GM23338 (cell line): ENCODE measurements at regions not wholly inside any gene's neighbourhood (a gene's known extent, or its start where the extent isn't known, plus 50 kb on each side); places are given as distances from the start of the nearest gene placed in this dataset.
"Not testable (repeated sequence)": the region's sequence is repeated elsewhere in the genome, so short reads cannot be mapped to it uniquely, and the experiment has no call there.

ENCODE experiments used
- ATAC-seq: fragments of 200-7000 bp; cut with Tn5 transposase; 3 replicates; pipeline ENCODE4 v1.9.1; 2020
- DNase-seq: peaks from one replicate; pipeline ENCODE4 v3.0.0-alpha.2; 2015; ENCODE audit warnings: low spot score
- H2AFZ ChIP-seq: fragments of 200-600 bp; sonication (generic); 2 replicates; pipeline ENCODE4 v1.8.0; 2016; ENCODE audit warnings: antibody characterized with exemption, mild to moderate bottlenecking, moderate library complexity
- H3F3A ChIP-seq: fragments of 200-600 bp; sonication (generic); replicated peaks from 2 replicates; pipeline ENCODE4 v1.8.0; 2017; ENCODE audit warnings: antibody characterized with exemption, mixed run types, low read depth
- H3K27ac ChIP-seq: fragments of 200-600 bp; sonication (generic); 2 replicates; pipeline ENCODE4 v1.6.1; 2016; ENCODE audit warnings: low read depth
- H3K27me3 ChIP-seq: fragments of 200-600 bp; sonication (generic); 2 replicates; pipeline ENCODE4 v1.8.0; 2016; ENCODE audit warnings: mild to moderate bottlenecking, mixed run types, moderate library complexity; ENCODE audit not compliant: insufficient read depth
- H3K36me3 ChIP-seq: fragments of 200-600 bp; sonication (generic); 2 replicates; pipeline ENCODE4 v1.8.0; 2016; ENCODE audit warnings: mild to moderate bottlenecking; ENCODE audit not compliant: insufficient read depth
- H3K4me1 ChIP-seq: fragments of 200-600 bp; sonication (generic); 2 replicates; pipeline ENCODE4 v1.8.0; 2016; ENCODE audit warnings: mild to moderate bottlenecking, moderate library complexity; ENCODE audit not compliant: insufficient read depth
- H3K4me2 ChIP-seq: fragments of 200-600 bp; sonication (generic); 2 replicates; pipeline ENCODE4 v1.7.1; 2017; ENCODE audit warnings: mixed run types
- H3K4me3 ChIP-seq: fragments of 200-600 bp; sonication (generic); 2 replicates; pipeline ENCODE4 v1.6.1; 2016; ENCODE audit warnings: mixed run types
- H3K79me2 ChIP-seq: fragments of 200-600 bp; sonication (generic); replicated peaks from 2 replicates; pipeline ENCODE4 v1.8.0; 2017; ENCODE audit warnings: mild to moderate bottlenecking; ENCODE audit not compliant: insufficient read depth
- H3K9me2 ChIP-seq: fragments of 200-600 bp; sonication (generic); 2 replicates; pipeline ENCODE4 v1.8.0; 2017; ENCODE audit not compliant: insufficient read depth
- H4K20me1 ChIP-seq: fragments of 200-600 bp; sonication (generic); replicated peaks from 2 replicates; pipeline ENCODE4 v1.8.0; 2017; ENCODE audit warnings: mild to moderate bottlenecking; ENCODE audit not compliant: insufficient read depth
- H3K27ac Mint-ChIP-seq: 2 replicates; pipeline ENCODE4 v1.8.0; 2020; ENCODE audit warnings: inconsistent platforms, mild to moderate bottlenecking, moderate library complexity, mixed read lengths
- H3K27me3 Mint-ChIP-seq: 3 replicates; pipeline ENCODE4 v1.8.0; 2022; ENCODE audit warnings: low read depth, mild to moderate bottlenecking, moderate library complexity, mixed read lengths, inconsistent platforms; ENCODE audit not compliant: insufficient read depth, poor library complexity
- H3K36me3 Mint-ChIP-seq: 3 replicates; pipeline ENCODE4 v1.8.0; 2021; ENCODE audit warnings: low read depth, mild to moderate bottlenecking, inconsistent platforms, moderate library complexity, mixed read lengths
- H3K4me1 Mint-ChIP-seq: 3 replicates; pipeline ENCODE4 v1.8.0; 2020; ENCODE audit warnings: mild to moderate bottlenecking, inconsistent platforms, mixed read lengths
- H3K4me3 Mint-ChIP-seq: 3 replicates; pipeline ENCODE4 v1.8.0; 2021; ENCODE audit warnings: moderate library complexity, mild to moderate bottlenecking, inconsistent platforms, mixed read lengths
- H3K9me3 Mint-ChIP-seq: 3 replicates; pipeline ENCODE4 v1.8.0; 2020; ENCODE audit warnings: moderate library complexity, mild to moderate bottlenecking, inconsistent platforms, mixed read lengths
- EZH2phosphoT487 ChIP-seq: fragments of 200-600 bp; sonication (generic); IDR thresholded peaks from one replicate; pipeline ENCODE4 v1.8.1; 2018; ENCODE audit warnings: antibody characterized with exemption; ENCODE audit not compliant: unreplicated experiment
- JUNB ChIP-seq: IDR thresholded peaks from one replicate; pipeline ENCODE4 v1.6.1; 2016; ENCODE audit warnings: antibody characterized with exemption; ENCODE audit not compliant: unreplicated experiment
- POLR2AphosphoS5 ChIP-seq: IDR thresholded peaks from 2 replicates; pipeline ENCODE4 v1.6.1; 2016; ENCODE audit warnings: antibody characterized with exemption, low read depth
- STAT1 ChIP-seq: IDR thresholded peaks from one replicate; pipeline ENCODE4 v1.6.1; 2016; ENCODE audit warnings: antibody characterized with exemption; ENCODE audit not compliant: unreplicated experiment
- ZNF114 ChIP-seq: fragments of 250-450 bp; sonication (Bioruptor Pico); IDR thresholded peaks from 2 replicates; pipeline ENCODE4 v1.5.0; 2020; ENCODE audit warnings: mild to moderate bottlenecking, moderate library complexity
- ZNF331 ChIP-seq: fragments of 250-450 bp; sonication (Bioruptor Pico); IDR thresholded peaks from 2 replicates; pipeline ENCODE4 v1.5.0; 2020; ENCODE audit warnings: low read depth, mild to moderate bottlenecking, moderate library complexity
- TF ChIP-seq, protein P1 (sequence below), 2 experiments: fragments of 200-600 bp in 1 of 2; sonication (generic) in 1 of 2; conservative IDR thresholded peaks; 2 replicates each; pipeline versions ENCODE4 v1.5.1 to v1.6.1; 2016 to 2017; ENCODE audit warnings: antibody characterized with exemption in 2 of 2, low read depth in 2 of 2, mild to moderate bottlenecking in 2 of 2, moderate library complexity in 1 of 2
- TF ChIP-seq, protein P2 (sequence below): IDR thresholded peaks from 2 replicates; pipeline ENCODE4 v1.6.1; 2016; ENCODE audit warnings: antibody characterized with exemption

DNA sequence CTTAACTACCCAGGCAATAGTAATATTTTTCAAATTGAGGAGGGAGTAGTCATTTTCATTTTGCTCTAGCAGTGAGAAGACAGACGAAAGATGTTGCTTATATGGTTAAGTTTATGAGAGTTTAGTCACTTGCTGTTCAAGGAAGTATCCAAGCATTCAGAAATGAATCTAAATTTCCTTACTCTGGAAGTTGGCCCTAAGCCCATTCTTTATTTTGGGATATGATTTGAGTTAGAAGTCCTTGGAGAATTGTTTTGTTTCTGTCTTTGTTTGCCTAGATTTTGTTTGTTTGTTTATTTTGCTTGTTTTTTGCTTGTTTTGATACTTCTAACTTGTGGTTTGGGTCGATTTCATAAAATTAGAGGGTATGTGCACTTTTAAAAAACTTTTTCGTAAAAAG, 146.4 kb upstream of the FGF10 start (continued):
- TF ChIP-seq ZNF114 (CRISPR knock-in tag) (no peak), ZNF331 (CRISPR knock-in tag) (no peak), EZH2phosphoT487 (no peak), JUNB (no peak), STAT1 (no peak)
- TF ChIP-seq, protein P1, sequence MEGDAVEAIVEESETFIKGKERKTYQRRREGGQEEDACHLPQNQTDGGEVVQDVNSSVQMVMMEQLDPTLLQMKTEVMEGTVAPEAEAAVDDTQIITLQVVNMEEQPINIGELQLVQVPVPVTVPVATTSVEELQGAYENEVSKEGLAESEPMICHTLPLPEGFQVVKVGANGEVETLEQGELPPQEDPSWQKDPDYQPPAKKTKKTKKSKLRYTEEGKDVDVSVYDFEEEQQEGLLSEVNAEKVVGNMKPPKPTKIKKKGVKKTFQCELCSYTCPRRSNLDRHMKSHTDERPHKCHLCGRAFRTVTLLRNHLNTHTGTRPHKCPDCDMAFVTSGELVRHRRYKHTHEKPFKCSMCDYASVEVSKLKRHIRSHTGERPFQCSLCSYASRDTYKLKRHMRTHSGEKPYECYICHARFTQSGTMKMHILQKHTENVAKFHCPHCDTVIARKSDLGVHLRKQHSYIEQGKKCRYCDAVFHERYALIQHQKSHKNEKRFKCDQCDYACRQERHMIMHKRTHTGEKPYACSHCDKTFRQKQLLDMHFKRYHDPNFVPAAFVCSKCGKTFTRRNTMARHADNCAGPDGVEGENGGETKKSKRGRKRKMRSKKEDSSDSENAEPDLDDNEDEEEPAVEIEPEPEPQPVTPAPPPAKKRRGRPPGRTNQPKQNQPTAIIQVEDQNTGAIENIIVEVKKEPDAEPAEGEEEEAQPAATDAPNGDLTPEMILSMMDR (conservative IDR thresholded peaks at IDR 0.05; ENCODE audit: low read depth in 2 of 2) = no peak
- TF ChIP-seq, protein P2, sequence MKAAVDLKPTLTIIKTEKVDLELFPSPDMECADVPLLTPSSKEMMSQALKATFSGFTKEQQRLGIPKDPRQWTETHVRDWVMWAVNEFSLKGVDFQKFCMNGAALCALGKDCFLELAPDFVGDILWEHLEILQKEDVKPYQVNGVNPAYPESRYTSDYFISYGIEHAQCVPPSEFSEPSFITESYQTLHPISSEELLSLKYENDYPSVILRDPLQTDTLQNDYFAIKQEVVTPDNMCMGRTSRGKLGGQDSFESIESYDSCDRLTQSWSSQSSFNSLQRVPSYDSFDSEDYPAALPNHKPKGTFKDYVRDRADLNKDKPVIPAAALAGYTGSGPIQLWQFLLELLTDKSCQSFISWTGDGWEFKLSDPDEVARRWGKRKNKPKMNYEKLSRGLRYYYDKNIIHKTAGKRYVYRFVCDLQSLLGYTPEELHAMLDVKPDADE = no peak

DNA sequence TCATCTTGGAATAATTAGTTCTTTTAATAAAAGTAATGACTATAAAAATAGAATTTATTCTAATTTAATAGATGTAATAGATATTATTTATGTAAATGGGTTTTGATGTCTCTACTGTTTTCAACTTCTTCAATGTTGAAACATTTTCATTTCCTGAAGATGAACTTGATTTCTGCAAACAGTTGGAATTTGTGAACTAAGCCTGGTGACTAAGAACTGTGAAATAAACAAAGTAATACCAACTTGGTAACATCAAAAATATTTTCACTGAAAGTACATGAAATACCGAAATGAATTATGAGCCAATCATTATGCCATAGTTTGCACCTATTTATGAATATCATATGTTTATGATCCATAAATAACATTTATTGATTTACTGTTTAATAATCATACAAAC, 143.8 kb upstream of the FGF10 start:
- no peak overlapping the region for H3K27ac ChIP-seq
- Mint-ChIP-seq H3K4me1 (peaks cover 6% of the 10 kb centered on the region; the same call in 2 of the 3 replicates), H3K9me3 (no peaks in the 10 kb centered on the region; the same call in 2 of the 3 replicates), H3K27me3 (no peaks in the 10 kb centered on the region), H3K27ac (no peak overlapping the region), H3K4me3 (no peak overlapping the region), H3K36me3 (0 out of 3 replicates have a peak, but pooled peaks cover 2% of the 10 kb centered on the region)
- no peaks in the 10 kb centered on the region for H3K79me2 ChIP-seq
- H2AFZ ChIP-seq = no peak overlapping the region
- 0 out of 2 replicates have a peak, but pooled peaks cover 5% of the 10 kb centered on the region for H3K9me2 ChIP-seq
- TF ChIP-seq POLR2AphosphoS5 = no peak
- TF ChIP-seq, protein P1 (conservative IDR thresholded peaks at IDR 0.05; ENCODE audit: low read depth in 2 of 2) = no peak
- no peaks in the 10 kb centered on the region for H4K20me1 ChIP-seq
- no peak for DNase-seq
- no peak overlapping the region for H3K4me3 ChIP-seq
- H3F3A ChIP-seq = no peaks in the 10 kb centered on the region
- no peak overlapping the region for H3K4me2 ChIP-seq
- no peaks in the 10 kb centered on the region for H3K36me3 ChIP-seq
- H3K27me3 ChIP-seq = no peaks in the 10 kb centered on the region
- H3K4me1 ChIP-seq = no peaks in the 10 kb centered on the region
- no peak for ATAC-seq

DNA sequence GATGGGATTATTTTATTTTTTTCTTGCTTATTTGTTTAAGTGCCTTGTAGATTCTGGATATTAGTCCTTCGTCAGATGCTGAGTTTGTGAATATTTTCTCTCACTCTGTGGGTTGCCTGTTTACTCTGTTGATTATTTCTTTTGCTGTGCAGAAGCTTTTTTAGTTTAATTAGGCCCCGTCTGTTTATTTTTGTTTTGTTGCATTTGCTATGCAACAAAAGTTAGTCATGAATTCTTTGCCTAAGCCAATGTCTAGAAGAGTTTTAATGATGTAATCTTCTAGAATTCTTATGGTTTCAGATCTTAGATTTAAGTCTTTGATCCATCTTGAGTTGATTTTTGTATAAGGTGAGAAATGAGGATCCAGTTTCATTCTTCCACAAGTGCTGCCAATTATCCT, 142.5 kb upstream of the FGF10 start:
- not testable (repeated sequence) for H3K4me3 ChIP-seq, H3K27ac Mint-ChIP-seq, H4K20me1 ChIP-seq, H3K36me3 Mint-ChIP-seq, H3K4me1 ChIP-seq, H3K79me2 ChIP-seq, H2AFZ ChIP-seq, H3K9me2 ChIP-seq, H3K4me3 Mint-ChIP-seq, H3K27me3 ChIP-seq, H3K9me3 Mint-ChIP-seq, H3K4me1 Mint-ChIP-seq, H3K36me3 ChIP-seq, H3K4me2 ChIP-seq, H3K27me3 Mint-ChIP-seq, H3F3A ChIP-seq, ATAC-seq, H3K27ac ChIP-seq, DNase-seq

DNA sequence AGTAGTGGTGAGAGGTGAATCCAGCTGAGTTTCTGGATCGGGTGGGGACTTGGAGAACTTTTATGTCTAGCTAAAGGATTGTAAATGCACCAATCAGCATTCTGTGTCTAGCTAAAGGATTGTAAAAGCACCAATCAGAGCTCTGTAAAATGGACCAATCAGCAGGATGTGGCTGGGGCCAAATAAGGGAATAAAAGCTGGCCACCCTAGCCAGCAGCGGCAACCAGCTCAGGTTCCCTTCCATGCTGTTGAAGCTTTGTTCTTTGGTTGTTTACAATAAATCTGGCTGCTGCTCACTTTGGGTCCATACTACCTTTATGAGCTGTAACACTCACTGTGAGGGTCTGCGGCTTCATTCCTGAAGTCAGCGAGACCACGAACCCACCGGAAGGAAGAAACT, 141.6 kb upstream of the FGF10 start:
- H3K36me3 Mint-ChIP-seq, H4K20me1 ChIP-seq, H3K27ac ChIP-seq, H3F3A ChIP-seq, H3K27ac Mint-ChIP-seq, H3K27me3 ChIP-seq, H3K36me3 ChIP-seq, DNase-seq, H3K9me3 Mint-ChIP-seq, H3K9me2 ChIP-seq, H2AFZ ChIP-seq, H3K4me3 Mint-ChIP-seq, H3K79me2 ChIP-seq, H3K4me1 Mint-ChIP-seq, H3K4me2 ChIP-seq, H3K27me3 Mint-ChIP-seq, ATAC-seq, H3K4me3 ChIP-seq, H3K4me1 ChIP-seq: not testable (repeated sequence)
